Panc1 (cell line): ENCODE measurements at regions not wholly inside any gene's neighbourhood (a gene's known extent, or its start where the extent isn't known, plus 50 kb on each side); places are given as distances from the start of the nearest gene placed in this dataset.

Experiments used
- ATAC-seq: fragments of 200-7000 bp; cut with Tn5 transposase; 2 replicates; pipeline ENCODE4 v1.9.1; 2020; ENCODE audit warnings: mild to moderate bottlenecking, moderate library complexity
- BruUV-seq: library from RNA; stranded (reverse); fragments of 400-500 nt; replicated peaks from 2 replicates; lab custom pipeline; 2021; lab: Mats Ljungman, UMichigan
- CTCF ChIA-PET: fragments of 300-600 bp; sonication (Branson Sonifier 250); formaldehyde crosslinking; loops from one replicate; lab custom pipeline; 2022; ENCODE audit warnings: antibody characterized with exemption; lab: Charles Lee
- POLR2A ChIA-PET: fragments of 300-600 bp; sonication (Branson Sonifier 250); formaldehyde crosslinking; loops from one replicate; lab custom pipeline; 2022; ENCODE audit warnings: antibody characterized with exemption; lab: Charles Lee
- DNase-seq: peaks from one replicate; pipeline ENCODE4 v3.0.0-alpha.2; 2010; ENCODE audit warnings: low read depth, low spot score
- H3K27ac ChIP-seq: 2 replicates; pipeline ENCODE4 v1.5.1; 2011; ENCODE audit warnings: mild to moderate bottlenecking, low read length, inconsistent platforms
- H3K27me3 ChIP-seq: fragments of 200-500 bp; sonication (Bioruptor generic); 2 replicates; pipeline ENCODE4 v1.6.0; 2014; ENCODE audit warnings: low read length, inconsistent platforms; ENCODE audit not compliant: control insufficient read depth, insufficient read depth
- H3K36me3 ChIP-seq: fragments of 200-500 bp; sonication (Bioruptor generic); 2 replicates; pipeline ENCODE4 v1.5.1; 2014; ENCODE audit warnings: inconsistent platforms, mild to moderate bottlenecking, low read length, moderate library complexity; ENCODE audit not compliant: control insufficient read depth, insufficient read depth
- H3K4me1 ChIP-seq: 2 replicates; pipeline ENCODE4 v1.5.1; 2011; ENCODE audit warnings: inconsistent platforms, mild to moderate bottlenecking, low read length, moderate library complexity; ENCODE audit not compliant: control insufficient read depth, insufficient read depth
- H3K4me3 ChIP-seq, 2 experiments: 2 replicates each; pipeline ENCODE4 v1.5.1; 2011 to 2012; ENCODE audit warnings: low read depth in 2 of 2, low read length in 2 of 2, mild to moderate bottlenecking in 2 of 2, inconsistent platforms in 1 of 2, moderate library complexity in 1 of 2
- H3K9me3 ChIP-seq: fragments of 200-500 bp; sonication (Bioruptor generic); 2 replicates; pipeline ENCODE4 v1.5.1; 2014; ENCODE audit warnings: low read depth, mild to moderate bottlenecking, inconsistent platforms, low read length, moderate library complexity; ENCODE audit not compliant: control insufficient read depth, insufficient read depth
- CTCF ChIP-seq: fragments of 450-650 bp; IDR thresholded peaks from 2 replicates; pipeline ENCODE4 v1.5.1; 2017; ENCODE audit warnings: mild to moderate bottlenecking
- POLR2AphosphoS5 ChIP-seq: IDR thresholded peaks from 2 replicates; pipeline ENCODE4 v1.6.1; 2012; ENCODE audit warnings: mild to moderate bottlenecking, low read depth, low read length, moderate library complexity
- REST ChIP-seq, 2 experiments: IDR thresholded peaks; 2 replicates each; pipeline ENCODE4 v1.6.1; 2011 to 2012; ENCODE audit warnings: low read depth in 2 of 2, control low read depth in 1 of 2, low read length in 1 of 2, mild to moderate bottlenecking in 1 of 2, moderate library complexity in 1 of 2; ENCODE audit not compliant: insufficient read depth in 1 of 2
- SIN3A ChIP-seq: IDR thresholded peaks from 2 replicates; pipeline ENCODE4 v1.6.1; 2012; ENCODE audit warnings: low read depth, mild to moderate bottlenecking, low read length, moderate library complexity, borderline replicate concordance; ENCODE audit not compliant: insufficient read depth
- TCF7L2 ChIP-seq: IDR thresholded peaks from 2 replicates; pipeline ENCODE4 v1.6.1; 2011; ENCODE audit warnings: mild to moderate bottlenecking, low read depth, low read length, inconsistent platforms
- in situ Hi-C: cut with HindIII; loops from 2 replicates; pipeline ENCODE4 v1.10.0; 2016; ENCODE audit warnings: low sequenced_read_pairs, low pct_unique_long_range_greater_than_20kb
- intact Hi-C: fragments of 100-400 bp; cut with micrococcal nuclease; formaldehyde crosslinking; loops from one replicate; pipeline ENCODE4 v1.10.0; 2022; ENCODE audit not compliant: unreplicated experiment

- BruUV-seq = no TSS peak
Measured at GRCh38 chr2:51107841-51108240, 75.9 kb upstream of the NRXN1 start.

DNA sequence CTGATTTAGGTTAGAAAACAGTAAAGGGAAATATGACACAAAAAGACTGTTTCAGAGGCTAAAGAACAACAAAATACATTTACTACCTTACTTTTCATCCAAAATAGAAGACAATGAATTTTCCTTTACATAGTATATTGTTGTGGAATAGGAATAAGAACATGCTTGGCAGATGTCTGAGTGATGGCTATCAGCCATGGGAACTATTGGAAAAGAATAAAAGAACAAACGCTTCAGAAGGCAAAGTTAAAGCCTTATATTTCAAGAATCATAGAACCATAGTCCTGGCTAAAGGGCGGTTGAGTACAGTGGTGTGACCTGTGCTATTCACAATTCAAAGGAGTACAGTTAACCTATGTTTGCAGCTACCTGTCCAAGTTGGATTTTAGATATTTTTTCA is 73.9 kb upstream of the NRXN1 start:
- no peak overlapping the region for H3K4me3 ChIP-seq
- H3K36me3 ChIP-seq = no peaks in the 10 kb centered on the region
- H3K4me1 ChIP-seq = no peaks in the 10 kb centered on the region
- H3K27me3 ChIP-seq = no peaks in the 10 kb centered on the region
- in situ Hi-C loops (no loop called here), intact Hi-C loops (no loop called here)
- ChIA-PET POLR2A (no interaction called here), CTCF (no interaction called here)
- BruUV-seq = no TSS peak
- no peak for TF ChIP-seq TCF7L2
- TF ChIP-seq POLR2AphosphoS5 = no peak
- TF ChIP-seq REST (IDR thresholded peaks at IDR 0.05; ENCODE audit: insufficient read depth in 1 of 2, low read depth in 2 of 2, low read length in 1 of 2) = no peak
- TF ChIP-seq CTCF = no peak
- TF ChIP-seq SIN3A = no peak
- no peaks in the 10 kb centered on the region for H3K9me3 ChIP-seq
- no peak for ATAC-seq
- no peak overlapping the region for H3K27ac ChIP-seq
- DNase-seq = no peak

More at GRCh38 chr2:51107841-51108240, 75.9 kb upstream of the NRXN1 start:
- POLR2A ChIA-PET = no interaction called here
- ATAC-seq = no peak
- intact Hi-C loops (no loop called here), in situ Hi-C loops (no loop called here)
- TF ChIP-seq POLR2AphosphoS5 (no peak), CTCF (no peak), SIN3A (no peak), TCF7L2 (no peak), REST (IDR thresholded peaks at IDR 0.05; ENCODE audit: insufficient read depth in 1 of 2, low read depth in 2 of 2, low read length in 1 of 2) (no peak)
- CTCF ChIA-PET = no interaction called here
- H3K4me1 ChIP-seq = no peaks in the 10 kb centered on the region
- H3K27me3 ChIP-seq = no peaks in the 10 kb centered on the region
- no peak for DNase-seq
- H3K4me3 ChIP-seq = no peak overlapping the region
- no peak overlapping the region for H3K27ac ChIP-seq
- H3K9me3 ChIP-seq = no peaks in the 10 kb centered on the region
- no peaks in the 10 kb centered on the region for H3K36me3 ChIP-seq
